Panc1 (cell line): ENCODE measurements at regions not wholly inside any gene's neighbourhood (a gene's known extent, or its start where the extent isn't known, plus 50 kb on each side); places are given as distances from the start of the nearest gene placed in this dataset.

Experiments
- ATAC-seq: fragments of 200-7000 bp; cut with Tn5 transposase; 2 replicates; pipeline ENCODE4 v1.9.1; 2020; ENCODE audit warnings: mild to moderate bottlenecking, moderate library complexity
- BruUV-seq: library from RNA; stranded (reverse); fragments of 400-500 nt; replicated peaks from 2 replicates; lab custom pipeline; 2021; lab: Mats Ljungman, UMichigan
- CTCF ChIA-PET: fragments of 300-600 bp; sonication (Branson Sonifier 250); formaldehyde crosslinking; loops from one replicate; lab custom pipeline; 2022; ENCODE audit warnings: antibody characterized with exemption; lab: Charles Lee
- POLR2A ChIA-PET: fragments of 300-600 bp; sonication (Branson Sonifier 250); formaldehyde crosslinking; loops from one replicate; lab custom pipeline; 2022; ENCODE audit warnings: antibody characterized with exemption; lab: Charles Lee
- DNase-seq: peaks from one replicate; pipeline ENCODE4 v3.0.0-alpha.2; 2010; ENCODE audit warnings: low read depth, low spot score
- H3K27ac ChIP-seq: 2 replicates; pipeline ENCODE4 v1.5.1; 2011; ENCODE audit warnings: mild to moderate bottlenecking, low read length, inconsistent platforms
- H3K27me3 ChIP-seq: fragments of 200-500 bp; sonication (Bioruptor generic); 2 replicates; pipeline ENCODE4 v1.6.0; 2014; ENCODE audit warnings: low read length, inconsistent platforms; ENCODE audit not compliant: control insufficient read depth, insufficient read depth
- H3K36me3 ChIP-seq: fragments of 200-500 bp; sonication (Bioruptor generic); 2 replicates; pipeline ENCODE4 v1.5.1; 2014; ENCODE audit warnings: inconsistent platforms, mild to moderate bottlenecking, low read length, moderate library complexity; ENCODE audit not compliant: control insufficient read depth, insufficient read depth
- H3K4me1 ChIP-seq: 2 replicates; pipeline ENCODE4 v1.5.1; 2011; ENCODE audit warnings: inconsistent platforms, mild to moderate bottlenecking, low read length, moderate library complexity; ENCODE audit not compliant: control insufficient read depth, insufficient read depth
- H3K4me3 ChIP-seq, 2 experiments: 2 replicates each; pipeline ENCODE4 v1.5.1; 2011 to 2012; ENCODE audit warnings: low read depth in 2 of 2, low read length in 2 of 2, mild to moderate bottlenecking in 2 of 2, inconsistent platforms in 1 of 2, moderate library complexity in 1 of 2
- H3K9me3 ChIP-seq: fragments of 200-500 bp; sonication (Bioruptor generic); 2 replicates; pipeline ENCODE4 v1.5.1; 2014; ENCODE audit warnings: low read depth, mild to moderate bottlenecking, inconsistent platforms, low read length, moderate library complexity; ENCODE audit not compliant: control insufficient read depth, insufficient read depth
- CTCF ChIP-seq: fragments of 450-650 bp; IDR thresholded peaks from 2 replicates; pipeline ENCODE4 v1.5.1; 2017; ENCODE audit warnings: mild to moderate bottlenecking
- POLR2AphosphoS5 ChIP-seq: IDR thresholded peaks from 2 replicates; pipeline ENCODE4 v1.6.1; 2012; ENCODE audit warnings: mild to moderate bottlenecking, low read depth, low read length, moderate library complexity
- SIN3A ChIP-seq: IDR thresholded peaks from 2 replicates; pipeline ENCODE4 v1.6.1; 2012; ENCODE audit warnings: low read depth, mild to moderate bottlenecking, low read length, moderate library complexity, borderline replicate concordance; ENCODE audit not compliant: insufficient read depth
- TCF7L2 ChIP-seq: IDR thresholded peaks from 2 replicates; pipeline ENCODE4 v1.6.1; 2011; ENCODE audit warnings: mild to moderate bottlenecking, low read depth, low read length, inconsistent platforms
- in situ Hi-C: cut with HindIII; loops from 2 replicates; pipeline ENCODE4 v1.10.0; 2016; ENCODE audit warnings: low sequenced_read_pairs, low pct_unique_long_range_greater_than_20kb
- intact Hi-C: fragments of 100-400 bp; cut with micrococcal nuclease; formaldehyde crosslinking; loops from one replicate; pipeline ENCODE4 v1.10.0; 2022; ENCODE audit not compliant: unreplicated experiment
- TF ChIP-seq, protein P1 (sequence below), 2 experiments: IDR thresholded peaks; 2 replicates each; pipeline ENCODE4 v1.6.1; 2011 to 2012; ENCODE audit warnings: low read depth in 2 of 2, control low read depth in 1 of 2, low read length in 1 of 2, mild to moderate bottlenecking in 1 of 2, moderate library complexity in 1 of 2; ENCODE audit not compliant: insufficient read depth in 1 of 2

GRCh38 chr1:98427664-98428063 is 233.9 kb upstream of the SNX7 start:
- CTCF ChIA-PET: no interaction called here
- TF ChIP-seq POLR2AphosphoS5: no peak
- no peak for TF ChIP-seq SIN3A
- TF ChIP-seq, protein P1, sequence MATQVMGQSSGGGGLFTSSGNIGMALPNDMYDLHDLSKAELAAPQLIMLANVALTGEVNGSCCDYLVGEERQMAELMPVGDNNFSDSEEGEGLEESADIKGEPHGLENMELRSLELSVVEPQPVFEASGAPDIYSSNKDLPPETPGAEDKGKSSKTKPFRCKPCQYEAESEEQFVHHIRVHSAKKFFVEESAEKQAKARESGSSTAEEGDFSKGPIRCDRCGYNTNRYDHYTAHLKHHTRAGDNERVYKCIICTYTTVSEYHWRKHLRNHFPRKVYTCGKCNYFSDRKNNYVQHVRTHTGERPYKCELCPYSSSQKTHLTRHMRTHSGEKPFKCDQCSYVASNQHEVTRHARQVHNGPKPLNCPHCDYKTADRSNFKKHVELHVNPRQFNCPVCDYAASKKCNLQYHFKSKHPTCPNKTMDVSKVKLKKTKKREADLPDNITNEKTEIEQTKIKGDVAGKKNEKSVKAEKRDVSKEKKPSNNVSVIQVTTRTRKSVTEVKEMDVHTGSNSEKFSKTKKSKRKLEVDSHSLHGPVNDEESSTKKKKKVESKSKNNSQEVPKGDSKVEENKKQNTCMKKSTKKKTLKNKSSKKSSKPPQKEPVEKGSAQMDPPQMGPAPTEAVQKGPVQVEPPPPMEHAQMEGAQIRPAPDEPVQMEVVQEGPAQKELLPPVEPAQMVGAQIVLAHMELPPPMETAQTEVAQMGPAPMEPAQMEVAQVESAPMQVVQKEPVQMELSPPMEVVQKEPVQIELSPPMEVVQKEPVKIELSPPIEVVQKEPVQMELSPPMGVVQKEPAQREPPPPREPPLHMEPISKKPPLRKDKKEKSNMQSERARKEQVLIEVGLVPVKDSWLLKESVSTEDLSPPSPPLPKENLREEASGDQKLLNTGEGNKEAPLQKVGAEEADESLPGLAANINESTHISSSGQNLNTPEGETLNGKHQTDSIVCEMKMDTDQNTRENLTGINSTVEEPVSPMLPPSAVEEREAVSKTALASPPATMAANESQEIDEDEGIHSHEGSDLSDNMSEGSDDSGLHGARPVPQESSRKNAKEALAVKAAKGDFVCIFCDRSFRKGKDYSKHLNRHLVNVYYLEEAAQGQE (IDR thresholded peaks at IDR 0.05; ENCODE audit: insufficient read depth in 1 of 2, low read depth in 2 of 2, low read length in 1 of 2): no peak
- ATAC-seq (no peak), DNase-seq (no peak)
- BruUV-seq: no TSS peak
- H3K4me3 ChIP-seq: no peak overlapping the region
- H3K4me1 ChIP-seq: no peaks in the 10 kb centered on the region
- no peaks in the 10 kb centered on the region for H3K27me3 ChIP-seq
- in situ Hi-C loops: no loop called here
- H3K9me3 ChIP-seq: no peaks in the 10 kb centered on the region
- H3K36me3 ChIP-seq: no peaks in the 10 kb centered on the region
- POLR2A ChIA-PET: no interaction called here
- no peak overlapping the region for H3K27ac ChIP-seq
- intact Hi-C loops: no loop called here

DNA sequence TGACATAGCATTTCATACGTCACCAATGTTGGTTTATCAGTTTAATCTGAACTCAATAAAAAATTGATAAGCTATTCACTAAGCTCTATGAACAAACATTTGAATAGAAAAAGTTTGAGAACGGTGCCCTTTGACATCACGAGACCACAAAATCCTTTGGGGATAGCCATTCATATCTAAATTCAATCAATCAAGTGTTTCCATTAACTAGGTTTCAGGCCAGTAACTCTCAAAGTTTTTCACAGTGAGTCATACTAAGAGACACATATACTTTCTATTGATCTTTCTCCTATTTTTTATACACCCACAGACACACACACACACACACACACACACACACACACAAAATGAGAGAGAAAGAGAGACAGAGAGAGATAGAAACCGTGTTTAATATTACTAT is 235.4 kb upstream of the SNX7 start:
- Histone ChIP-seq H3K9me3 (no peaks in the 10 kb centered on the region), H3K36me3 (no peaks in the 10 kb centered on the region), H3K4me3 (no peak overlapping the region), H3K4me1 (no peaks in the 10 kb centered on the region), H3K27ac (no peak overlapping the region), H3K27me3 (no peaks in the 10 kb centered on the region)
- in situ Hi-C loops: no loop called here
- intact Hi-C loops: no loop called here
- ATAC-seq (no peak), DNase-seq (no peak)
- no TSS peak for BruUV-seq
- CTCF ChIA-PET: no interaction called here
- TF ChIP-seq POLR2AphosphoS5 (no peak), TCF7L2 (no peak), CTCF (no peak), SIN3A (no peak)
- TF ChIP-seq, protein P1 (IDR thresholded peaks at IDR 0.05; ENCODE audit: insufficient read depth in 1 of 2, low read depth in 2 of 2, low read length in 1 of 2): no peak
- POLR2A ChIA-PET: no interaction called here
